HG03045 (cell line): ENCODE measurements at regions not wholly inside any gene's neighbourhood (a gene's known extent, or its start where the extent isn't known, plus 50 kb on each side); places are given as distances from the start of the nearest gene placed in this dataset.

ENCODE experiments used
- ATAC-seq: cut with Tn5 transposase; IDR thresholded peaks from one replicate; pipeline ENCODE4 v1.9.1; 2021; ENCODE audit warnings: mild to moderate bottlenecking, moderate library complexity; ENCODE audit not compliant: unreplicated experiment

DNA sequence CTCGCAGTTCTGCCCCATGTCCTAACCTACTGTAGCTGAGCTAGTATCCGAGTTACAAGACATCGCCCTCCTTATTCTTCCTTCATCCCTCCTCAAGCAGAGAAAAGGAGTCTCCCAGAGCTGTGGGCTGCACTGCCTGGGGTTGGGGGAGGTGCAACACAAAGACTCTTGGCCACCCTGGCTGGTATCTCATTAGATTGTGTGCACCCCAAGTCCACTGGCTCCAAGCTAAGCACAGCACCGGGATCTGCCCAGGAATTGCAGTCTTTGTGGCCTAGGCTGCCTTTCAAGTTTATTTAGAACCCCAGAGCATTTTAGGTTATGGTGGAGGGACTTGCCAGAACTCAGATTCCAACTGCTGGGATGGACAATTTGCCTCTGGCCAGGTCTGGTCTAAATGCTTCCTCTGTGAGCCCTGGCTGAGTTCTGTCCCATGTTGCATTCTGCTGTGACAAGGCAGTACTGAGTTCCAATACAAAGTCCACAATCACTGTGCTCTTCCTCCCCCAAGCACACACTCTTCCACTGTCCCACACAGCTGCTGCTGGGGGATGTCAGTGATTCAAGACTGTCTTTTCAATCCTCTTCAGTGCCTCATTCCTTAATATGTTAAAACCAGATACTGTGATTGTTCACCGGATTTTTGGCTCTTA is 169.6 kb upstream of the CLEC14A start:
- ATAC-seq, result no peak

DNA sequence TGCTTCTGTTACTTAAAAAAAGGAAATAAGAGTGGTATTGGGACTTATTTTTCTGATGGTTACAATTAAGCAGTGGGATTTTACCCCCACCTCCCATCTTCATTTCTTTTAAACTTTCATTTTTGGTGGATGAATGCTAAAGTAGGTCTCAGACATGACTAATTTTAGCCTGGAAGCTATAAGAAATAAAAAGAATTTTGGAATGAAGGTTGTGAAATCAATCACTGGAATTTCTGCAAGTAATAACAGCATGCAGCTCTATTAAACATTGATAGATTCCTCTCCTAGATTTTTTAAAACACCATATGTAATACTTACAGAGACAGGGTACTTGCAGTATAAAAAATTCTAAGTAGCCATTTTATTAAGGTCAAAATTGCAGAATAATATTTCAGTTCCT is 164.2 kb upstream of the CLEC14A start:
- ATAC-seq, result no peak

DNA sequence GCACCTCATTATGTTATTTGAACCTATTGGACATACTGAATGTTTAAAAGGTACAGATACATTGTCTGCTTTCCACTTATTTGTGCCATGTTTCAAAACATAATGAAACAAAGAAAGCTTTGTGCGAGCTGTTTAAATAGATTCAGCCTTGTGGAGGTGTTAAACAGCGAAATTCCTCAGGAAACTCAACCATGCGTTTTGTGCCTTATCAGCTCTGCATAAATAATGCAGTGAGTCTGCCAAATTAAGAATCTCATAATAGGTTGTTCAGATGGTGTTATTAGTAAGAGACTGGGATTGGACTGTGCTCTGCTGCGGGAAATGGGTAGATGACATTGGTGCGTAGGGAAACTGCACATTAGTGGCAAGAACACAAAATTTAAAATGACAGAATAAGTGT is 163.7 kb upstream of the CLEC14A start:
- ATAC-seq, result no peak

DNA sequence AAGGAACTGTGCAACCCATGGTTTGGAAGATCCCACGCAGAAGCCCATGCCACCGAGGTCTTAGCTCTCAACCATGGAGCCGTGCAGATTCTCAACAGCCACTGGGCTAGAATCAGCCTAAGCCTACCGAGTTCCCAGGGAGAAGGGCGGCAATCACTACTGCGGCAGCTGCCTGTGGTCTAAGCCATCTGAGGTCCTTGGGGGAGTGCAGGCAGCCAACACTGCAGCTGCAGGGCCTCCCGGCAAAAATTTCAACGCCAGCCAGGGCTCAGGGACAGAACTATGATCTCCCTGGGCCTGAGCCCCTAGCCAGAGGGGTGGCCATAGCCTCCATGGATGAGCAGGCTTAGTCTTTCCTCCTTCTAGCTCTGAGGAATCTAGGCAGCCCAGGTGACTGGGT is 156.8 kb upstream of the CLEC14A start:
- no peak for ATAC-seq

DNA sequence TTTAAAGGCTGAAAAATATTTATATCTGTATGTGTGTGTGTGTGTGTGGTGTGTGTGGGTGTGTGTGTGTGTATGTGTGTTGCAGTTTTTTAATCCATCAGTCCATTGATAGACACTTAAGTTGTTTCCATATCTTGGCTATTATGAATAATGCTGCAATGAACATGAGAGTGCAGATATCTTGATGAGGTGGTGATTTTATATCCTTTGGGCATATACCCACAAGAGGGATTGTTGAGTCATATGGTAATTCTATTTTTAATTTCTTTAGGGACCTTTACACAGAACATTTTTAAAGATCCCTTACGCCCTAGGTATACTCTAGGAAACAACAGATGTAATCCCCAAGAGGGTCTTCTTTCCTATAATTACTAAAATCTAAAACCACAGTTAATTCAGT is 154.5 kb upstream of the CLEC14A start:
- no peak for ATAC-seq

DNA sequence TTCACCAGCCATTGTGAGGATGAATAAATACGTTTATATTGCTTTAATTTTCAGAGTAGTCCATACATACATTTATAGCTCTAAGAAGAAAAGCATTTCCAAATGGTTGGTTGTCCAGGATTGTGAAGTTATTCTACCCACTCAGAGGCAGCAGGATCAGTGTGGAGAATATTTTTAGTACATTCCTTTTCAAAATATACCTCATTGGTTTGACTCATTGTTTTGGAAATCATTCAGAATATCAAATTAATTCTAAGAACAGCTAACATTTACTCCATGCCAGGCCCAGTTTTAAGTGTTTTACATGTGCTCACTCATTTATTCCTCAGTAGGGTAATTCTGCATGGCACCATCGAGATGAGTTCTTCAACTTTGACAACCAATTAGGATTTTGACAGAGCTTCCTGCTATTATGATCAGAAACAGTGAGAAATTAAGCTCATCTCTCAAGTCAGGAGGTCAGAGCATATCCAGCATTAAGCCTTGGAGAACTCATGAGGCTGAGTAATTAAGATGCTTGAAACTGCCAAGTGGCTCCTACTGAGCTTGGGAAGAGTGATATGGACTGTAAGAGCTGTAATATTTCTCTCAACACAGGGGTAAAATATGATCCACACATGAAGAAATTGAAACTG is 153.3 kb upstream of the CLEC14A start:
- ATAC-seq, result no peak

DNA sequence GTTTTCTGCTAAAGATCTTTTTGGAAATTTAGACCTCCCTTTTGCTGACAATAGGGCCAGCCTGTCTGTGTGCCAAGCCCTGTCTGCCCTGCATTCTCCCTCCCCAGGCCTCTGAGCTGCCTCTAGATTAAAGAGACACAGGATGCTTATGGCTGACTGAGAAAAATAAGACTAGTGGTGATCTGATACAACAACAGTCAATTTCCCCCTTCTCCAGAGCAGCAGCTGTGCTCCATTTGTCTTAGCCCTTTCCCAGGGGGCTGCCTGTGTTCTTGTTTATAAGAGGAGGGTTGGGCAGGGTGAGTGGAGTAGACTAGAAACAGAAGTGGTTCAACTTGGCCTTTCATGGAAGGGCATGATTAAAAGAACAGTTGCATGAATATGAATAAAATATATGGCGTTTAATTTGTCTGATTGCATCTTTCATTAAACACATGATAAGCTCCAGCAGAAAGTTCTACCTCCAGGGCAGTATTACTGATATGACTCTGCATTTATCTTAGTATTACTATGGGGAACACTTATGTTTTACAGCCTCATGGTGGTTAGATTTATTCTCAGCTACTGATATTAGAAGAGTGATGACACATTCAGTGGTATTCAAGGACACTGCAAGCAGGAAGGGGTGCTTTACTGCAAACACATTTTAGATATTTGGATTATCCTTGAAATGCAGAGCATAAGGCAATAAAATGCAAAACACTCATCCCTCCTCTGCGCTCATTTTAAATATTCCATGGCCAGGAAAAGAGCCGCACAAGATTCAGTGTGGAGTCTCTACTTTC is 150.2 kb upstream of the CLEC14A start:
- no peak for ATAC-seq

DNA sequence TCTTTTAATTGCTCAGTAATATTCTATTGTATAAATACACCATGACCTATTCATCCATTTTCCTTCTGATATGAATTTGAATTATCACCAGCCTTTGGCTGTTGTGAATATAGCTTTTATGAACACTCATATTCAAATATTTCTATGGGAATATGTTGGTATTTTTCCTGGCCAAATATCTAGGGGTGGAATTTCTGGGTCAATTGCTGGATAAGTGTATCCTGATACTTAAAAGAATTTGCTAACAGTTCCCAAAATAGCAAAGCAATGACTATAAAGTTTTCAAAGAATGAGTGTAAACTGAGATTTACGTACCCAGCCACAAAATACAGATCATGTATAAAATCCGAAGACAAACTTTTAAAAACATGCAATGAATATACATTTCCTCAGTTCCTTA is 148.7 kb upstream of the CLEC14A start:
- ATAC-seq, result no peak

DNA sequence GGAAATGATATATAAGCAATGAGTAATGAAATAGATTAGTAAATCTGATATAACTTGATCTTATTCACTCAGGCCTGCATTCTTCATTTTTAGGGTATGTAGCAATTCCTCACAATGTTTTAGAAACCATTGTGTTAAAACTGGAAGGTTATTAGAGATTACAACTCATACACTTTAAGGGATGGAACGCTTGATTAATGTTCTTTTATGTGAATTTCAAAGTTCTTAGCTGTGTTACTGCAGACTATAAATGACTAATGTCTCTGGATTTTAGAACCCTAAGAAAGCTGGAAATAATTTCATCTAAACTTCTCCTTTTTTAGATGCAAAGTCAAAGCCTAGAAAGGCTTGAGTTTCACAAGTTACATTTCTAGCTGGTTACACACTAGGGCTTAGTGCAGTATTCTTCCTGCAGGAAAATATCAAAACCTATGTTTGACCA is 148.2 kb upstream of the CLEC14A start:
- ATAC-seq, result no peak

DNA sequence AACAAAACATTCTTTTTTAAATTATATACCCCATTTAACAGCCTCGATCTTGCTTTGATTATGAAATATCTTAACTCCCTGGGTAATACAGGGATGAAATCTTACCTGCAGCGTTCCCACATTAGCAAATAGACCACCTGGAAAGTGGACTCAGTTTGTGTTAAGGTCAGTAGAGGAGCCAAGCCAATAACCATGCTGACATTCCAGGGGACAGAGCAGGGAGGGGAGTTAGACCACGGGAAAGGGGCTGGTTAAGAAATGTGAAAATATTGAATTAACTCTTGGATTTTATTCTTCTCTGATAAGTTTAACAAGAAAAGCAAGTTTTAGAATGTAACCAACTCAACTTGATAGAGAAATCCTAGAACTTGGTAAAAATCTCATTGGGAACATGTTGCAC is 144.9 kb upstream of the CLEC14A start:
- ATAC-seq, result no peak

DNA sequence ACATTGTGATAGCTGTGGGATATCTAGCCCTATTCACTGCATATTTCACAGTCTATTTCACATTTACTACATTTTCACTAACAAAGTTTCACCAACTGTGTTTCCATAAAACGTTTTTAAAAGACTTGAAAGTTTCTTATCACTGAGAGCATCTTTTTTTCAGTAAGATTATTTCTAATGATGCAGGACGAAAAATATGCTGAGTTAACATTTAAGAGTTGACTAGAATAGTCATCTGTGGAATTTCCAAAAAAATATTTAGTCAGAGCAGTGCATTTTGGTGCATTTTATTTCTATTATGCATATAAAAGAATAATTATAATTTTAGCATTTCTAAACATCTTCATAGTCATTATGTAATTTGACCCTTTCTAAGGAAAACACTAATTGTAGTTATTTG is 143.8 kb upstream of the CLEC14A start:
- ATAC-seq, result no peak

DNA sequence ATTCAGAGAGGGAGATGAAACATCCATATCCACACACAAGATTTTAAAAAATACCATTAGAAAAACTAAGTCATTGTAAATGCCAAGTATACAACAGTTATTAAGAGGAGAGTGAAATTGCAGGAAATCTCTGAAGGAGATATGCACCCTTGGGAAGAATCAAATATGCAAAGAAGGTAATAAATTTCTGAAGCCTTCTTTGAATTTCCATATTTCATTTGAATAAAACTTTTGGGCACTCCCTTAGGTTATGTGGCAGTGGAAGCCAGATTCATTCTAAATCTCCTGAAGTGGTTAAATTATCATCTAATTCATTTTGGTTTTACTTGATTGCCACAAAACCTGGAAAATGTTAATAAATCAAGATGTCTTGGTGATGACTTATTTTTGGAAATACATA is 138.9 kb upstream of the CLEC14A start:
- no peak for ATAC-seq

DNA sequence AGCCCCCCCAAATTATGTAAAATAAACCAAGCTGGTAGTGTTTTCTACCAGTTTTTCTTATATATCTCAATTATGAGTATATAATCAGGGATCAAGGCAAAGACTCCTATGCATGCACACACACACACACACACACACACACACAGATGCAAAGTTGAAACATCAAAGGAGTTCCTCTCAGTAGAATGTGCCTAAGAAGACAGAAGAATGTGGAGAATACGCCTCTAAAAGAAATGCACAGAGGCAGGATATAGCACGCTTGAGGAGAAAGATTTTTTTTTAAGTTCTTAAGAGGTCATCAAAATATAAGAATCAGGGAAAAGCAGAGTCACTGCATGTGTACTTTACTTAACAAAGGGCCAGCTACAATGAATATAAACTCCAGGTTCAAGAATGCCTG is 138.2 kb upstream of the CLEC14A start:
- no peak for ATAC-seq

DNA sequence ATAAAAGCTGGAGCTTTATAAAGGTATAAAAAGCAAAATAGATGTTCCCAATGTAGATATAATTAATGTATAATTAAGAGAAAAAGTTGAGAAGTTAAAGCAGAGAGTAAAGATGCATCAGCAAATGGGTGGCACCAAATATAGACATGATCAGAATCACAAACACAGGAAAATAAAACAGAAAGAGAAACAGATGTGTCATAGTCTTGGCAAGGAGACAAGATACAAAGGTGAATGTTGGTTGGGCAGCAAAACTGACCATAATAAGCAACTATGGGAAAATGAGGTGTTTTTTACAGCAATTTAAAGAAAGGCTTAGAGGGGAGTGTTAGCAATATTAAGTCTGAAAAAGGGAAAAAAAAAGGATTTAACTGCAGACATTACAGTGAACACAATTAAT is 135.4 kb upstream of the CLEC14A start:
- no peak for ATAC-seq

DNA sequence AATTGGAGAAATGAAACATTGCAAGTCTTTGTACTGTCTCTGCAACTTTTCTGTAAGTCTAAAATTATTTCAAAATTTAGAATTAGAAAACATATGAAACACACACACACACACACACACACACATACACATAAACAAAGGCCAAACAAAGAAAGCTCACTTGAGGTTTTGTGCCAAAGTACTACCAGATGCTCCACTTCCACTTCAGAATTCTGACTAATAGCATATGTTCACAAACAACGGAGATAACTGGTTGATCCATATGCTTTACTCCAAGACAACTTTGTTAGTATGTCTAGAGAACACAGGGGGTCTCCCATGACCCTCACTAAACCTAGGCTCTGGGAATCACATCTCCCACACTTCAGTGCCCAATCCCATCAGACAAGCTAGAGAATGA is 133.8 kb upstream of the CLEC14A start:
- ATAC-seq, result no peak

DNA sequence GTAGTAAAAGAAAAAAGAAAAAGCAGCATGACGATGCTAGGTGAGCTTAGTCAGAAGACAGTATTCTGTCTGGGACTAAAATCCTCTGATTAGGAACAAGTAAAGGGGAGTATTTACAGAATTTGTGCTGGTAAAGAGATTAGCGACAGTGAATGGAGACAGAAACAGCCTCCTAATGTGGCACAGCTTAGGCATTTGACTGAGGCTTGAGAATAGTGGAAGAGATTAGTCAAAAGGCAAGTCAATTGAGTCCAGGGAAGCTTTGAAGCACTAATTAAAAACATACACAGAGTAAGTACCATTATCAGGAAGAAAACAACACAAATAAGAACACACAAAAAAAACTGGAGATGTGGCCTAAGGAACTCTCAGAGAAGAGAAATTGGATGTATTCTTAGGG is 131.9 kb upstream of the CLEC14A start:
- ATAC-seq, result no peak

DNA sequence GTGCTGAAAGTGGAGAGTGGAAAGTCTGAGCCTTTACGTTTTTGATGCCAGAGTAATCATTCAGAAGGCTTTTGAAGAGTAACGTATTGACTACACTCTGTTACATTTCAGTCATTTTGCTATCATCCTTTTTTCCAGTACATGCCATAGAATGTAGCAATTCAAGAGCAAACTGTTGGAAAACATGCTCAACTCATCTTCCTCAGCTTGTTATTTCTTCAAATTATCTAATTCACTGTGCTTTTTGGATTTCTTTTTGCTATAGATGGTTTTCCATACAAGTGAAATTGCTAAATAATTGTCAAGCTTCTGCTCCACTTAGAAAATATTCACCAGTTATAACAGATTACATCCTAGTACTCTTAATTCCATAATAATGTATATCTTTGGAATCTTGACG is 129.9 kb upstream of the CLEC14A start:
- ATAC-seq, result no peak

DNA sequence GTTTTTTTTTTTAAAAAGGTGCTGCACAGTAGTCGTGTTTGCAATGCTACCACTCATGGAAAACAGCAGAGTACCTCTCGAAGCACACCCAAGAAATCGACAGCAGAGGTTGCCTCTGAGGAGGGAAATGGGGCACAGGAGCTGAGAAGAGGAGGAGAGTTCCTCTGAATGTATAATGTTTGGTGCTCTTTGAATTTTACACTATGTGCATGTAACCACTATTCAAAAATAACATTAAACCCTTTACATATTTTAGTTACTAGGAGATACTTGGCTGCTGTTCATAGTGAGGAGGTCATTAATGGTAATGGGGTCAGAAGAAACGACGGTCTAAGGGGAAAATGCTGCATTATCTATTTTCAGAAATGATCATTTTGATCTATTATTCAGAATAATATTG is 129.4 kb upstream of the CLEC14A start:
- no peak for ATAC-seq

DNA sequence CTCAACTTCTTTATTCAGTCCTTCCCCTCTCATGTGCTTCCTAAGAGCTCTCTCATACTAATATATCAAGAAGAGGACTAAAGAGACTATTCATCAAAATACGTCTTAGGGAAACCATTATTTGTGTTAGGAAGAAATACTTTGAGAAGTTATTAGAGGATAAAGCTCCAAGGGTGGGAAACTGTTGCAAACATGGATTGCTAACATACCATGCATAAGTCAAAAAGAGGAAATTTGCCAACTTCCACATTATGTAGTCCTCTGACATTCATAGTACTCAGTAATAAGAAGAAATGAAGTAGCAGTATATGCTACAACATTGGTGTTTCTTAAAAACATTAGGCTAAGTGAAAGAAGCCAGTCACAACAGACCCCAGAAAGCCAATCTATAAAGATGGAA is 128.8 kb upstream of the CLEC14A start:
- no peak for ATAC-seq

DNA sequence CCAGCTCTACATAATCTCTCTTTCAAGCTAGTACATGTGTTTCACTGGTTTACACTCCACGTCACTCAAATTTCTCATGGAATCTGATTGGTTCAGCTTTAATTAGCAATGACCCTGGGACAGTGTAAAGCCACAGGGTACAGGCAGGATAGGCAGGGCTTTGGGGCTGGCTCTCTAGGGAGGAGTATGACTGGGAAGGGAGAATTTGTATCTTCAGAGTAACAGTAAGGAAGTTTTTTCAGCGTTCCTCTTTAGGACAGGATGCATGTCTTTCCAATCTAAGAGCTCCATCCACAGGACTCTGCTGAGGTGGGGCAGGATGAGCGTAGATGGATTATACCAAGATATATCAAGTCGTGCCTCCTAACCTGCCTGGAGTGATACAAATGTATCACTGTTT is 112.0 kb upstream of the CLEC14A start:
- ATAC-seq, result no peak

DNA sequence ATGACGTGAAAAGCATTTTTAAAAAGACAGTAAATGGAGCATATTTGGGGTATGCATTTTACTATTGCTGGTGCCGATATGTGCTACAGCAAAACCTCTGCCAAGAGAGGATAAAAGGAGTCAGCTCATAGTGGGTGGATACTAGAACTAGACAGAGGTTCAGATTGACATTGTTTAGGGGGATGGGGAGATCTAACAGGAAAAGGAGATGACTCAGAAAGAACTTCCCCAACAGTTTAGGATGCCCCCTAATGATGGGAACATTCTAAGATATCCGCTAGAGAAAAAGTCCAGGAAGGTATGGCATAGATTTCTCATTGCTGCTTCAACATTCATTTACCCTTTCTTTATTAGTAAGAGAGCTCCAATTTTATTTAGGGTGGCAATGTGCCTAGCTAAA is 110.5 kb upstream of the CLEC14A start:
- no peak for ATAC-seq

DNA sequence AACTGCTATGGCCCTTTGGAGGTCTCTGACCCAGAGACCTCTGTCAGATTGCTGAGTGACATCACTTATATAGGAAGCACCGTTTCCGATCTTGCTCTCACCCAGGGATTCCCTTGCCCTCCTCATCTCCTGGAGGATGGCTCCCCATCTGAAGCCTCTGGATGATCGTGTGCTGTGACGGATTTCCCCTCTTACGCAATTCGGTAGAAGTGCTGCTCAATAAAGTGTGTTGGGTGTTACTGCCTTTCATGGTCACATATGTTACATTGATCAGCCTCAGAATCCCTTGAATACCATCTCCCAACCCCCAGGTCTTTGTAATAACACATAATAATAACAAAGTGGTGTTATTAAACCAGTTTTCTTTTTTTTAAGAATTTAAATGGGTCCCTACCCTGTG is 107.3 kb upstream of the CLEC14A start:
- ATAC-seq, result no peak
